Erythroblast (primary cell): ENCODE measurements at regions not wholly inside any gene's neighbourhood (a gene's known extent, or its start where the extent isn't known, plus 50 kb on each side); places are given as distances from the start of the nearest gene placed in this dataset.
"Not testable (repeated sequence)": the region's sequence is repeated elsewhere in the genome, so short reads cannot be mapped to it uniquely, and the experiment has no call there.

ENCODE experiments used
- GATA1 ChIP-seq: IDR thresholded peaks from 2 replicates; pipeline ENCODE4 v1.6.1; 2011; ENCODE audit warnings: low read depth, mild to moderate bottlenecking, control low read depth, low read length, moderate library complexity
- POLR2A ChIP-seq: IDR thresholded peaks from 2 replicates; pipeline ENCODE4 v1.6.1; 2011; ENCODE audit warnings: mild to moderate bottlenecking, low read length

GRCh38 chr2:208685929-208686328 is 279.3 kb downstream of the PTH2R start:
- TF ChIP-seq POLR2A, GATA1: not testable (repeated sequence)
